Neural cell (in vitro differentiated cells): ENCODE measurements at regions not wholly inside any gene's neighbourhood (a gene's known extent, or its start where the extent isn't known, plus 50 kb on each side); places are given as distances from the start of the nearest gene placed in this dataset.

Source experiments
- TF ChIP-seq, protein P1 (sequence below): fragments of 450-650 bp; IDR thresholded peaks from 2 replicates; pipeline ENCODE4 v1.5.1; 2014; ENCODE audit warnings: antibody characterized with exemption, mild to moderate bottlenecking, moderate library complexity; ENCODE audit not compliant: poor library complexity, severe bottlenecking
- TF ChIP-seq, protein P2 (sequence below): IDR thresholded peaks from 2 replicates; pipeline ENCODE4 v1.6.1; 2012; ENCODE audit warnings: borderline replicate concordance

DNA sequence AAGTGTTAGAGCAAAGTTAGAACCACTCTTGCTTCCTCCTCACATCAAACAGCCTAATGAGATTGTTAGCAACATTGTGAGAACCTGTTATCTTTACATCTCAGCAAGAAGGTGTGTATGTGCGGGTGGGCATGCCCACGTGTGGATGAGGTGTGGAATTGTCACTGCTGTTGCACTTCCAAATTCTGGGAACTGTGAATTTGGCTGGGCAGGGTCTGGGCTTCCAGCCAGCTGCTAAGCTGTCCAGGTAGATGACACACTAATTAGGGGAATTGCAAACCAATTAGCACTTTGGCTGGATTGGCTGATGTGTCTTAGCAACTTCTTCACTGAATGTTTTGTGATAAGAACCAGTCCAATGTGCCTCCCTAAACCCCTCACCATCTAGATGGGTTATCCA, 848.2 kb downstream of the DHX35 start:
- TF ChIP-seq, protein P1, sequence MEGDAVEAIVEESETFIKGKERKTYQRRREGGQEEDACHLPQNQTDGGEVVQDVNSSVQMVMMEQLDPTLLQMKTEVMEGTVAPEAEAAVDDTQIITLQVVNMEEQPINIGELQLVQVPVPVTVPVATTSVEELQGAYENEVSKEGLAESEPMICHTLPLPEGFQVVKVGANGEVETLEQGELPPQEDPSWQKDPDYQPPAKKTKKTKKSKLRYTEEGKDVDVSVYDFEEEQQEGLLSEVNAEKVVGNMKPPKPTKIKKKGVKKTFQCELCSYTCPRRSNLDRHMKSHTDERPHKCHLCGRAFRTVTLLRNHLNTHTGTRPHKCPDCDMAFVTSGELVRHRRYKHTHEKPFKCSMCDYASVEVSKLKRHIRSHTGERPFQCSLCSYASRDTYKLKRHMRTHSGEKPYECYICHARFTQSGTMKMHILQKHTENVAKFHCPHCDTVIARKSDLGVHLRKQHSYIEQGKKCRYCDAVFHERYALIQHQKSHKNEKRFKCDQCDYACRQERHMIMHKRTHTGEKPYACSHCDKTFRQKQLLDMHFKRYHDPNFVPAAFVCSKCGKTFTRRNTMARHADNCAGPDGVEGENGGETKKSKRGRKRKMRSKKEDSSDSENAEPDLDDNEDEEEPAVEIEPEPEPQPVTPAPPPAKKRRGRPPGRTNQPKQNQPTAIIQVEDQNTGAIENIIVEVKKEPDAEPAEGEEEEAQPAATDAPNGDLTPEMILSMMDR: no peak
- TF ChIP-seq, protein P2, sequence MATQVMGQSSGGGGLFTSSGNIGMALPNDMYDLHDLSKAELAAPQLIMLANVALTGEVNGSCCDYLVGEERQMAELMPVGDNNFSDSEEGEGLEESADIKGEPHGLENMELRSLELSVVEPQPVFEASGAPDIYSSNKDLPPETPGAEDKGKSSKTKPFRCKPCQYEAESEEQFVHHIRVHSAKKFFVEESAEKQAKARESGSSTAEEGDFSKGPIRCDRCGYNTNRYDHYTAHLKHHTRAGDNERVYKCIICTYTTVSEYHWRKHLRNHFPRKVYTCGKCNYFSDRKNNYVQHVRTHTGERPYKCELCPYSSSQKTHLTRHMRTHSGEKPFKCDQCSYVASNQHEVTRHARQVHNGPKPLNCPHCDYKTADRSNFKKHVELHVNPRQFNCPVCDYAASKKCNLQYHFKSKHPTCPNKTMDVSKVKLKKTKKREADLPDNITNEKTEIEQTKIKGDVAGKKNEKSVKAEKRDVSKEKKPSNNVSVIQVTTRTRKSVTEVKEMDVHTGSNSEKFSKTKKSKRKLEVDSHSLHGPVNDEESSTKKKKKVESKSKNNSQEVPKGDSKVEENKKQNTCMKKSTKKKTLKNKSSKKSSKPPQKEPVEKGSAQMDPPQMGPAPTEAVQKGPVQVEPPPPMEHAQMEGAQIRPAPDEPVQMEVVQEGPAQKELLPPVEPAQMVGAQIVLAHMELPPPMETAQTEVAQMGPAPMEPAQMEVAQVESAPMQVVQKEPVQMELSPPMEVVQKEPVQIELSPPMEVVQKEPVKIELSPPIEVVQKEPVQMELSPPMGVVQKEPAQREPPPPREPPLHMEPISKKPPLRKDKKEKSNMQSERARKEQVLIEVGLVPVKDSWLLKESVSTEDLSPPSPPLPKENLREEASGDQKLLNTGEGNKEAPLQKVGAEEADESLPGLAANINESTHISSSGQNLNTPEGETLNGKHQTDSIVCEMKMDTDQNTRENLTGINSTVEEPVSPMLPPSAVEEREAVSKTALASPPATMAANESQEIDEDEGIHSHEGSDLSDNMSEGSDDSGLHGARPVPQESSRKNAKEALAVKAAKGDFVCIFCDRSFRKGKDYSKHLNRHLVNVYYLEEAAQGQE: no peak
